ENCODE measurements at regions not wholly inside any gene's neighbourhood (a gene's known extent, or its start where the extent isn't known, plus 50 kb on each side); places are given as distances from the start of the nearest gene placed in this dataset.

DNA sequence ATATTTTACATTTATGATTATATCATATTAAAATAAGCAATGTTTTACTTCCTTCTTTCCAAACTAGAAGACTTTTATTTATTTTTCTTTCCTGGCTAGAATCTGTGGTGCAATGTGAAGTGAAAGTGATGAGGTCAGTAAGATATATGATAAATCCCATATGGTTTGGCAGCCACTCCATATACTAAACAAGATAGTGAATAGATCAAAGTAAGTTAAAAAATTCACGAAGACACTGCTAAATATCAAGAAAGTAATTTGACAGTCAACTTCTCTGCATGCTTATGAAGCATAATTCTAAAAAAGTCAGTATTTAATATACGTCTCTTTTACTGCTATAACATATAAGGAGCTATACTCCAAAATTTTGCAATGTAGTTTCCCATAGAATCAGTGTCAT is 972.8 kb downstream of the DTWD2 start:
- Mint-ChIP-seq H3K36me3 (ENCODE audit: low read depth) (no peaks in the 10 kb centered on the region), H3K4me3 (no peak overlapping the region), H3K9me3 (no peaks in the 10 kb centered on the region), H3K4me1 (ENCODE audit: low read depth) (peaks cover 2% of the 10 kb centered on the region; the same call in 1 of the 2 replicates), H3K27ac (no peak overlapping the region), H3K27me3 (ENCODE audit: insufficient read depth) (no peaks in the 10 kb centered on the region; the same call in 1 of the 2 replicates)
- TF ChIP-seq, protein P1, sequence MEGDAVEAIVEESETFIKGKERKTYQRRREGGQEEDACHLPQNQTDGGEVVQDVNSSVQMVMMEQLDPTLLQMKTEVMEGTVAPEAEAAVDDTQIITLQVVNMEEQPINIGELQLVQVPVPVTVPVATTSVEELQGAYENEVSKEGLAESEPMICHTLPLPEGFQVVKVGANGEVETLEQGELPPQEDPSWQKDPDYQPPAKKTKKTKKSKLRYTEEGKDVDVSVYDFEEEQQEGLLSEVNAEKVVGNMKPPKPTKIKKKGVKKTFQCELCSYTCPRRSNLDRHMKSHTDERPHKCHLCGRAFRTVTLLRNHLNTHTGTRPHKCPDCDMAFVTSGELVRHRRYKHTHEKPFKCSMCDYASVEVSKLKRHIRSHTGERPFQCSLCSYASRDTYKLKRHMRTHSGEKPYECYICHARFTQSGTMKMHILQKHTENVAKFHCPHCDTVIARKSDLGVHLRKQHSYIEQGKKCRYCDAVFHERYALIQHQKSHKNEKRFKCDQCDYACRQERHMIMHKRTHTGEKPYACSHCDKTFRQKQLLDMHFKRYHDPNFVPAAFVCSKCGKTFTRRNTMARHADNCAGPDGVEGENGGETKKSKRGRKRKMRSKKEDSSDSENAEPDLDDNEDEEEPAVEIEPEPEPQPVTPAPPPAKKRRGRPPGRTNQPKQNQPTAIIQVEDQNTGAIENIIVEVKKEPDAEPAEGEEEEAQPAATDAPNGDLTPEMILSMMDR (IDR thresholded peaks at IDR 0.05), result no peak
- no peak for DNase-seq

DNA sequence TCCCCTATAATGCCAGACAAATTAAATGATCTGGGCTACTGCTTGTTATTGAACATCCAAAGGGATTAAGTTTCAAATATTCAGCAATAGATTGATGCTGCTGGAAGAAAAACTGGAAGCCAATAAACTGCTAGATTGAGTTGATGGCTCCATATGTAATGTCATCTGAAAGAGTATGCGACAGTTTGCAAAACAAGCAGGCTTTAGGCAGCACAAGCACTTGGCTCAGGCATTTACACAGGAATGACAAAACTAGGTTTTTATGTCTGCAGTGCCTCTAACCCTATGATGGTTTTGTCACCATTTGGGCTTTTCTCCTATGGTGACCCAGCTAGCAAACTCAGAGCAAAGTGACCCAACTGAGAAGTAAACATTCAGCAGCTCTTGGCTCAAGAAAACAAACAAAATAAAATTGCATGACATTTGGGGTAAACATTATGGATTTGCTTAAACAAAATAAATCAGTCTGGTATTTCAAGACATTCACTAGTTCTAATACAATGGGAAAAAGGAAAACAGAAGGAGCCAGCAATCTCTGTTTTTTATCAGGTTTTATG is 978.5 kb downstream of the DTWD2 start:
- TF ChIP-seq, protein P1 (IDR thresholded peaks at IDR 0.05), result no peak
- no peaks in the 10 kb centered on the region for H3K9me3 Mint-ChIP-seq
- no peak overlapping the region for H3K4me3 Mint-ChIP-seq

DNA sequence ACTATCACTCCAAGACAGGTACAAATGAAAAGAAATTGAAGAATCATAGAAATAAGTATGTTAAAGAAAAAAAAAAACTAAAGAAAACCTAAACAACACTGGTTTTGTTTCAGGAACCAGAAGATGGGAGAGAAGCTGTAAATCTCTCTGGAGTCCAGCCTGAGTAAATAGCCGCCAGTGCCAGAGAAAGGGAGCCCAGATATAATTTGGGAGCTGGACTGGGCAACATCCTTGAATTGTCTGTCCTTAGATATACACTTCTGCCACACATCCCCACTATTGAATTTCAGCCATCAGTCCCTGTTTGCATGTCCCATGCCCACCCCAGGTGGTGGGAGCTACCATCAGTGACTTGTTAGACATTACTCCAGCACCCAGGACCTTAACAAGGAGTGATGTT is 979.6 kb downstream of the DTWD2 start:
- DNase-seq, result no peak
- H3K27ac Mint-ChIP-seq, result no peak overlapping the region
- TF ChIP-seq, protein P1 (IDR thresholded peaks at IDR 0.05), result no peak

More for the DNA sequence above, 978.5 kb downstream of the DTWD2 start:
- H3K27ac Mint-ChIP-seq, result no peak overlapping the region
- peaks cover 6% of the 10 kb centered on the region for H3K4me1 Mint-ChIP-seq (ENCODE audit: low read depth)
- no peak for DNase-seq
- no peaks in the 10 kb centered on the region; the same call in 1 of the 2 replicates for H3K27me3 Mint-ChIP-seq (ENCODE audit: insufficient read depth)
- H3K36me3 Mint-ChIP-seq (ENCODE audit: low read depth), result no peaks in the 10 kb centered on the region

DNA sequence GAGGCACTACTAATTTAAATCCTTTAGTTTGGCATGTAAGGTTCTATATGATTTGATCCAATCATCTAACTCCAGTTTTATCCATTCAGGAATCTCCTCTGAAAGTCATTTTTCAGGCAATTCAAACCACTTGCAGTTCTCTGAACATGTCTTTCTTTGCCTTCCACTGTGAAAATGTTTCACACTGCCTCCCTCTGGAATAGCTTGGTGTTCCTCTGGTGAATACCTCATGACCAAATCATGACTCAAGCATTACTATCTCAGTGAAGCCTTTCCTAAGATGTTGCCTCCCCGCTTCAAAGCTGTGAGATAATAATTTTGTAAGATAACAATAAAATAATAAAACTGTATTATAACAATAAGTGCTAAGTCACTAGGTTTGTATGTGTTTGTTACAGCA is 981.1 kb downstream of the DTWD2 start:
- DNase-seq, result peak; percentile 12
- Mint-ChIP-seq H3K27ac (no peak overlapping the region), H3K4me3 (no peak overlapping the region), H3K9me3 (no peaks in the 10 kb centered on the region), H3K36me3 (ENCODE audit: low read depth) (no peaks in the 10 kb centered on the region), H3K4me1 (ENCODE audit: low read depth) (peaks cover 6% of the 10 kb centered on the region), H3K27me3 (ENCODE audit: insufficient read depth) (no peaks in the 10 kb centered on the region; the same call in 1 of the 2 replicates)
- TF ChIP-seq, protein P1 (IDR thresholded peaks at IDR 0.05), result 0 out of 2 replicates have a peak, but pooled peaks have one; percentile 14

More for the DNA sequence above, 979.6 kb downstream of the DTWD2 start:
- H3K36me3 Mint-ChIP-seq (ENCODE audit: low read depth), result no peaks in the 10 kb centered on the region
- no peak overlapping the region for H3K4me3 Mint-ChIP-seq
- peaks cover 6% of the 10 kb centered on the region for H3K4me1 Mint-ChIP-seq (ENCODE audit: low read depth)
- H3K9me3 Mint-ChIP-seq, result no peaks in the 10 kb centered on the region
- H3K27me3 Mint-ChIP-seq (ENCODE audit: insufficient read depth), result no peaks in the 10 kb centered on the region; the same call in 1 of the 2 replicates

DNA sequence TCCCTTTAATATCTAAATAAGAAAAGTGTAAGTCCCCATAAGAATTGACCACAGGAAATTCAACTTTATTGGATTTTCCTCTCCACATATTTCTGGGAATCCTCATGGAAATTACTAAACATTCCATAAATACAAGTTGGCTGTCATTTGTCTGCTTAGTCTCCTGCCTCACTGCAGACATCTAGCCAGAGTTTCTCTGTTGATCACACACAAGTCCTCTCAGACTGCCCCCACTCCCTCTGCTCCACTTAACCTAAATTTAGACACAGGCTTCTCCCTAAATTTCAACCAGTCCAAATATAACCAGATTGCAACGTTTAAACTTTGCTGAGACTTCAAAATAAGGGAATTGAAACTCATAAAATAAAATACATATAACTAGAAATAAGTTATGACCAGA is 982.1 kb downstream of the DTWD2 start:
- H3K4me1 Mint-ChIP-seq (ENCODE audit: low read depth), result peaks cover 6% of the 10 kb centered on the region
- H3K4me3 Mint-ChIP-seq, result no peak overlapping the region
- H3K9me3 Mint-ChIP-seq, result no peaks in the 10 kb centered on the region
- no peaks in the 10 kb centered on the region; the same call in 1 of the 2 replicates for H3K27me3 Mint-ChIP-seq (ENCODE audit: insufficient read depth)
- TF ChIP-seq, protein P1 (IDR thresholded peaks at IDR 0.05), result no peak
- no peak for DNase-seq
- no peaks in the 10 kb centered on the region for H3K36me3 Mint-ChIP-seq (ENCODE audit: low read depth)
- no peak overlapping the region for H3K27ac Mint-ChIP-seq

Measured in HFFc6 (cell line).